Kidney capillary endothelial cell (primary cell): ENCODE measurements at regions not wholly inside any gene's neighbourhood (a gene's known extent, or its start where the extent isn't known, plus 50 kb on each side); places are given as distances from the start of the nearest gene placed in this dataset.
A peak's percentile ranks its signal among the peaks of the same experiment; 100 is the strongest.
"Not testable (repeated sequence)": the region's sequence is repeated elsewhere in the genome, so short reads cannot be mapped to it uniquely, and the experiment has no call there.

Source experiments
- DNase-seq: peaks from one replicate; pipeline ENCODE4 v3.0.0-alpha.2; 2018; ENCODE audit warnings: low spot score

- not testable (repeated sequence) for DNase-seq
Measured at GRCh38 chr5:91241460-91241859, 141.7 kb downstream of the ARRDC3 start.

- no peak for DNase-seq
Measured at GRCh38 chr5:91240175-91240574, 142.9 kb downstream of the ARRDC3 start.

GRCh38 chr5:91235271-91235694, 147.8 kb downstream of the ARRDC3 start:
- DNase-seq = no peak

GRCh38 chr5:91232523-91232922, 150.6 kb downstream of the ARRDC3 start:
- DNase-seq = no peak

- no peak for DNase-seq
Measured at GRCh38 chr5:91229031-91229727, 153.9 kb downstream of the ARRDC3 start.

GRCh38 chr5:91228188-91228587, 154.9 kb downstream of the ARRDC3 start:
- DNase-seq = no peak

GRCh38 chr5:91225848-91226686, 157.1 kb downstream of the ARRDC3 start:
- no peak for DNase-seq

- DNase-seq = no peak
Measured at GRCh38 chr5:91224969-91225368, 158.1 kb downstream of the ARRDC3 start.

- DNase-seq = no peak
Measured at GRCh38 chr5:91224456-91224855, 158.7 kb downstream of the ARRDC3 start.

- DNase-seq = no peak
Measured at GRCh38 chr5:91223886-91224285, 159.2 kb downstream of the ARRDC3 start.

- no peak for DNase-seq
Measured at GRCh38 chr5:91222482-91222881, 160.6 kb downstream of the ARRDC3 start.

- DNase-seq = no peak
Measured at GRCh38 chr5:91221917-91222316, 161.2 kb downstream of the ARRDC3 start.

- peak; percentile 42 for DNase-seq
Measured at GRCh38 chr5:91219803-91220371, 163.2 kb downstream of the ARRDC3 start.

GRCh38 chr5:91219091-91219802, 163.9 kb downstream of the ARRDC3 start:
- no peak for DNase-seq

GRCh38 chr5:91217859-91218258, 165.3 kb downstream of the ARRDC3 start:
- DNase-seq = no peak

- no peak for DNase-seq
Measured at GRCh38 chr5:91214571-91214970, 168.5 kb downstream of the ARRDC3 start.
